Right renal cortex interstitium (tissue), 3 donors: ENCODE measurements at regions not wholly inside any gene's neighbourhood (a gene's known extent, or its start where the extent isn't known, plus 50 kb on each side); places are given as distances from the start of the nearest gene placed in this dataset.
A peak's percentile ranks its signal among the peaks of the same experiment; 100 is the strongest.
"Not testable (repeated sequence)": the region's sequence is repeated elsewhere in the genome, so short reads cannot be mapped to it uniquely, and the experiment has no call there.

Experiments
- DNase-seq, 3 donors: peaks; one replicate each; pipeline ENCODE4 v3.0.0-alpha.2; 2013; ENCODE audit warnings: low read depth in 3 of 3, low spot score in 2 of 3

GRCh38 chr3:82132210-82133069 is 371.0 kb upstream of the GBE1 start:
- no peak for DNase-seq

GRCh38 chr3:82130046-82130445 is 368.6 kb upstream of the GBE1 start:
- no peak for DNase-seq

- no peak for DNase-seq
Measured at GRCh38 chr3:82129221-82129801, 367.9 kb upstream of the GBE1 start.

GRCh38 chr3:82128271-82128670 is 366.8 kb upstream of the GBE1 start:
- peak in 1 of 3 donors; percentile 19 for DNase-seq

GRCh38 chr3:82122554-82123345 is 361.3 kb upstream of the GBE1 start:
- no peak for DNase-seq

- no peak for DNase-seq
Measured at GRCh38 chr3:82114589-82114988, 353.1 kb upstream of the GBE1 start.

- not testable (repeated sequence) for DNase-seq
Measured at GRCh38 chr3:82110721-82111120, 349.3 kb upstream of the GBE1 start.

GRCh38 chr3:82103241-82103640 is 341.8 kb upstream of the GBE1 start:
- no peak for DNase-seq

- no peak for DNase-seq
Measured at GRCh38 chr3:82100378-82100777, 338.9 kb upstream of the GBE1 start.

- DNase-seq: no peak
Measured at GRCh38 chr3:82093641-82094040, 332.2 kb upstream of the GBE1 start.

- DNase-seq: no peak
Measured at GRCh38 chr3:82088749-82089148, 327.3 kb upstream of the GBE1 start.

- no peak for DNase-seq
Measured at GRCh38 chr3:82087958-82088357, 326.5 kb upstream of the GBE1 start.

GRCh38 chr3:82085851-82086475 is 324.5 kb upstream of the GBE1 start:
- no peak for DNase-seq

- no peak for DNase-seq
Measured at GRCh38 chr3:82085356-82085755, 323.9 kb upstream of the GBE1 start.

GRCh38 chr3:82084824-82085223 is 323.4 kb upstream of the GBE1 start:
- no peak for DNase-seq

GRCh38 chr3:82082796-82083195 is 321.4 kb upstream of the GBE1 start:
- DNase-seq: no peak

GRCh38 chr3:82081351-82081750 is 319.9 kb upstream of the GBE1 start:
- DNase-seq: no peak

- no peak for DNase-seq
Measured at GRCh38 chr3:82080792-82081191, 319.3 kb upstream of the GBE1 start.

- no peak for DNase-seq
Measured at GRCh38 chr3:82080261-82080660, 318.8 kb upstream of the GBE1 start.

- no peak for DNase-seq
Measured at GRCh38 chr3:82079335-82079890, 318.0 kb upstream of the GBE1 start.

GRCh38 chr3:82078246-82078645 is 316.8 kb upstream of the GBE1 start:
- DNase-seq: no peak
